Dendritic cell treated with granulocyte-macrophage colony-stimulating factor and Interleukin-4, amounts not matched to agents 40 ng/mL and 50 ng/mL, for 4 days (primary cell): ENCODE measurements at regions not wholly inside any gene's neighbourhood (a gene's known extent, or its start where the extent isn't known, plus 50 kb on each side); places are given as distances from the start of the nearest gene placed in this dataset.
A peak's percentile ranks its signal among the peaks of the same experiment; 100 is the strongest.

Experiments
- H3K27ac Mint-ChIP-seq: one replicate; pipeline ENCODE4 v1.8.0; 2022; ENCODE audit warnings: mild to moderate bottlenecking, mixed read lengths
- H3K27me3 Mint-ChIP-seq: one replicate; pipeline ENCODE4 v1.8.0; 2022; ENCODE audit warnings: mild to moderate bottlenecking, mixed read lengths
- H3K36me3 Mint-ChIP-seq: one replicate; pipeline ENCODE4 v1.8.0; 2022; ENCODE audit warnings: low read depth, mixed read lengths
- H3K4me1 Mint-ChIP-seq: one replicate; pipeline ENCODE4 v1.8.0; 2022; ENCODE audit warnings: low read depth, mixed read lengths
- H3K4me3 Mint-ChIP-seq: one replicate; pipeline ENCODE4 v1.8.0; 2022; ENCODE audit warnings: mild to moderate bottlenecking, moderate library complexity, mixed read lengths
- H3K9me3 Mint-ChIP-seq: one replicate; pipeline ENCODE4 v1.8.0; 2022; ENCODE audit warnings: mixed read lengths
- intact Hi-C: fragments of 100-400 bp; cut with micrococcal nuclease; formaldehyde crosslinking; loops from one replicate; pipeline ENCODE4 v1.15.0; 2022

GRCh38 chr7:130994378-130995115 lies 260.5 kb upstream of the KLF14 start:
- H3K36me3 Mint-ChIP-seq = peaks cover 48% of the 10 kb centered on the region
- peaks cover 46% of the 10 kb centered on the region for H3K4me1 Mint-ChIP-seq
- intact Hi-C loops = no loop called here
- no peak overlapping the region for H3K4me3 Mint-ChIP-seq
- no peaks in the 10 kb centered on the region for H3K9me3 Mint-ChIP-seq
- no peak overlapping the region for H3K27ac Mint-ChIP-seq
- no peaks in the 10 kb centered on the region for H3K27me3 Mint-ChIP-seq

DNA sequence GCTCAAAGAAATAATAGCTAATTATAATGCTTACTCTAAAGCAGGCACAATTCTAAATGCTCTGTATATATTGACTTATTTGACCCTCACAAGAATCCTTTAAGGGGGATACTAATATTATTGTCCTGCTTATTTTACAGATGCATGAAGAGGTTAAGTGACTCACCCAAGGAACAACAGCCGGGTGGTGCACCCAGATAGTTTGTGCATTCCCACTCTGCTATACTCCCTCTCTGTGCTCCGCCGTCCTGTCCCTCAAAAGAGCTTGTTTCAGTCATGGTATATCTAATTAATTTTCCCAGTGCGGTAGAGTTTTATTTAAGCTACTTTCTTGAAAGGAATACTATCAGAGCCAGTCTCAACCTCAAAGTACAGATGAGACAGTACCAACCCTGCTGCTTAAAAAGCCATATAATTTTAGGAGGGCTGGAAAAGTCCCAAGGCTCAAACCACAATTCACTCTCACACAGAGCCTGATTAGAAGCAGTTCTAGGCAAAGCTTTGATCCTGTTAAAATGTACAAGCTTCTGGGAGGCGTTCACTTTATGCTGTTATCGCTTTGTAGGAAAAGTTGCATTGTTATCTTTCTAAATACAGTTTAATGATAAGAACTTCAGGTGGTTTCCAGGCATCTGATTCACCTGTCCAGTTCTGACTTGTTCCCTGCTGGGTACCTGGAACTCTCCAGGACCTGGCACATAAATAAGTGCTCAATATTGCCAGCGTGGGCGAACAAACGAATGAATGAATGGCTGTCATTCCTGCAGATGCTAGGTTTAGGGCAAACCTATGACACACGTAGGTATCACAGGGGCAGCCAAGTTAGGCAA lies 261.5 kb upstream of the KLF14 start:
- H3K4me3 Mint-ChIP-seq = no peak overlapping the region
- H3K36me3 Mint-ChIP-seq = peaks cover 43% of the 10 kb centered on the region
- H3K27me3 Mint-ChIP-seq = no peaks in the 10 kb centered on the region
- no peak overlapping the region for H3K27ac Mint-ChIP-seq
- peaks cover 46% of the 10 kb centered on the region for H3K4me1 Mint-ChIP-seq
- intact Hi-C loops = no loop called here
- H3K9me3 Mint-ChIP-seq = no peaks in the 10 kb centered on the region

DNA sequence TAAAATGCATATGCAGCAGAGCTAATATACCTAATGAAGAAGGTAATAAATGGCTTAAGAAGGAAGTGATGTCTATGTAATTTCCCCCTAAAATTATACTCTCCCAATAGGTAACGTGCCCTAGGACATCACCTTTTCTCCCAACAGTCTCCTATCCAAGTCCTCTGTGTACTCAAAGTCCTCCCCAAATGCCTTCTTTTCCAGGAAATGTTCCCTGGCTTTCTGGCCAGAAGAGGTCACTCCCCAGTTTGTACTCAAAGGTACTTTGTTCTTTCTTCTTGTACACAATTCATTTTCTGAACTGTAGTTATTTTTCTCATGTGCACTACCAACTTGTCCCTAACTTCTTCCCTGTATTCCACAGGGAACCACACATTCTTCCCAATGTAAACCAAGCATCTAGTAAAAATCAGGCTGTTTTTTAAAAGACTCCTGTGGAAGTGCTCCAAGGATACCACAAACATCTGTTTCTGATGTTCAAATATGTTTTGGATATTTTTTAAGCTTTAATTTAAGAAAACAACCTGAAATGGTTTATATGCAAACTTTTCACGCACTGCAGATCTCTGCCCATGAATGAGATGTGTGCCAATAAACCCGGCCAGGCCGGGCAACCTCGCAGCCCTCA lies 262.3 kb upstream of the KLF14 start:
- no peak overlapping the region for H3K27ac Mint-ChIP-seq
- no peaks in the 10 kb centered on the region for H3K9me3 Mint-ChIP-seq
- peaks cover 43% of the 10 kb centered on the region for H3K36me3 Mint-ChIP-seq
- intact Hi-C loops = no loop called here
- no peaks in the 10 kb centered on the region for H3K27me3 Mint-ChIP-seq
- no peak overlapping the region for H3K4me3 Mint-ChIP-seq
- H3K4me1 Mint-ChIP-seq = peaks cover 42% of the 10 kb centered on the region

DNA sequence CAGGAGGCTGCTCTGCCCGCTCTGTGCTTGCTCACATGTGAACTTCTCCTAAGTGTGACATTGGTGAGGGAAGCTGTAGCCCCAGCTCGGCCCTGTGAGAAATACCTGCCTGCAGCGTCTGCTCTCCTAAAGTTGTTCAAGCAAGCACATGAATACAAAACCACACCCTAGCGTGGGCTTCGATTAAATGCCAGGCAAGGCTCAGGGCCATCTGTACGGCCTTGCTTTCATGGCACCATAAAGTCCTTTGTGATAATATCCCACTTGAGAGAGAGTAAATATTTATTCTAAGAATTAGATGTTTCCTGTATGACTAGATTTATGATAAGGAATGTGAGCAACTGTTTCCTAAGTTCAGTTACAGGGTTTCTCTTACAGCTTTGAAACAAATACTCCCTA lies 262.8 kb upstream of the KLF14 start:
- Mint-ChIP-seq H3K9me3 (no peaks in the 10 kb centered on the region), H3K4me1 (peaks cover 42% of the 10 kb centered on the region), H3K4me3 (no peak overlapping the region), H3K27ac (no peak overlapping the region), H3K36me3 (peaks cover 39% of the 10 kb centered on the region), H3K27me3 (no peaks in the 10 kb centered on the region)
- intact Hi-C loops = no loop called here

DNA sequence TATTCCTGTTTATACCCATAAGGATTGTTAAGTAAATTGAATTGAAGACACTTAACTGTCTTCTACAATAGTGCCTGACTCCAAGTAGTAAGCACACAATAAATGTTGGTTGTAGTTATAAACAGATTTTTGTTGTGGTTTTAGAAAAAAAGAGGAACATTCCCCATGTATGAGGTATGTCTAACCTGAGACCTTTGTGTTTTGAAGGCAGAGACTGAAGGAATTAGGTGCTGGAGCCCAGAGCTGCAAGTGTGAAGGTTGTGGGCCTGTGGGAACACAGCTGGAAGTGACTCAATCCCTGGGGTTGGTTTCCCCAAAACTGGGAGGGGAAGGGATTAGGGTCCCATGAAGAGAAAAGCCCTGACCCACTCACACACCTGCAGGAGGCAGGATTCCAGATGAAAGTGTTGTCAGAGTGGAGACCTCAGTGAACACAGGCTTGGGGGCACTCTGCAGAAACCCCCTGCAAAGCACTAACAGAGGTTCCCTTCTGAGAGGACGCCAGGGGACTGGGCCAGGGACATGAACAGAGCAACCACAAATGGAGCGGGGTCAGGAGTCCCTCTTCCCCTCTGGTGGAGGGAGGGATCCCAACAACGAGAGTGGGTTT lies 265.1 kb upstream of the KLF14 start:
- H3K4me3 Mint-ChIP-seq = no peak overlapping the region

GRCh38 chr7:130999926-131000325 lies 265.9 kb upstream of the KLF14 start:
- Mint-ChIP-seq H3K27ac (no peak overlapping the region), H3K27me3 (no peaks in the 10 kb centered on the region), H3K36me3 (peaks cover 19% of the 10 kb centered on the region), H3K9me3 (no peaks in the 10 kb centered on the region), H3K4me1 (peaks cover 52% of the 10 kb centered on the region), H3K4me3 (no peak overlapping the region)
- intact Hi-C loops = no loop called here

More for the DNA sequence above, 265.1 kb upstream of the KLF14 start:
- no peaks in the 10 kb centered on the region for H3K27me3 Mint-ChIP-seq
- intact Hi-C loops = no loop called here
- H3K36me3 Mint-ChIP-seq = peaks cover 25% of the 10 kb centered on the region
- peaks cover 44% of the 10 kb centered on the region for H3K4me1 Mint-ChIP-seq
- peak overlapping the region; percentile 48 for H3K27ac Mint-ChIP-seq
- H3K9me3 Mint-ChIP-seq = no peaks in the 10 kb centered on the region

DNA sequence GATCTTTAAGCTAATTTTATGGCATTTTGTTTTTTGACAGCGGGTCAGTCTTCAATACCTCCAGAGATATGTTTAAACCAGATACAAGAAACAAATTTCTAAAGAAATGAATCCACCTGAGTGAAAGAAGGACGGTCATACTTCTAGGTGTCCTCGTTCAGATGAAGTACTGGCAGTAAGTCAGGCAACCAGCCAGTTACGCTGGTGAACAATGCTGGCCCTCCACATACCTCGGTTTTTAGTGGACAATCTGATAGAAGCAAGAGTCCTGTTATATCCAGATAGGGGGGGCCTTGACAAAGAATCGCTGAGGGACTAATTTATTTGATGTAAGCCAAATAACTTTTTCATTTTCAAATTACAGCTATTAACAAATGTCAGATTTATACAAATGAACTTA lies 266.4 kb upstream of the KLF14 start:
- Mint-ChIP-seq H3K27ac (no peak overlapping the region), H3K27me3 (no peaks in the 10 kb centered on the region), H3K4me3 (no peak overlapping the region), H3K4me1 (peaks cover 53% of the 10 kb centered on the region), H3K36me3 (peaks cover 24% of the 10 kb centered on the region), H3K9me3 (no peaks in the 10 kb centered on the region)
- intact Hi-C loops = no loop called here

DNA sequence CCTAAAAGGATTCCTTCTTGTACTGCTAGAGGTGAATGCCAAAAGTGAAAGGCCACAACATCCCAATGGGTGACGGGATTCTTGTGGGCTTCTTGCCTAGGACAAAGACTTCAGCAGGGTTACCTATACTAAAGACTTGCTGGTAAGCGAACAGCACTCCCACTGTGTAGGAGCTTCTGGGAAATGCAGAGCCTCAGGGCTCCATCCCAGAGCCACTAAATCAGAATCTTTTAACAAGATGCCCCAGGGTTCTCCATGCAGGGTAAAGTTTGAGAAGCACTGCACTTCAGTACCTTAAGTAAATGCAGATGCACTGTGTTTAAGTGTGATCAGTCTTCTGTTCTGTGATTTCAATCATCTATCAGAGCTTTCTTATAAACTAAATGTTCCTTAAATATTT lies 266.9 kb upstream of the KLF14 start:
- intact Hi-C loops = no loop called here
- no peak overlapping the region for H3K27ac Mint-ChIP-seq
- H3K4me3 Mint-ChIP-seq = no peak overlapping the region
- no peaks in the 10 kb centered on the region for H3K9me3 Mint-ChIP-seq
- peaks cover 50% of the 10 kb centered on the region for H3K4me1 Mint-ChIP-seq
- H3K36me3 Mint-ChIP-seq = peaks cover 29% of the 10 kb centered on the region
- no peaks in the 10 kb centered on the region for H3K27me3 Mint-ChIP-seq

GRCh38 chr7:131002600-131002999 lies 268.6 kb upstream of the KLF14 start:
- intact Hi-C loops = no loop called here
- Mint-ChIP-seq H3K9me3 (no peaks in the 10 kb centered on the region), H3K4me1 (peaks cover 44% of the 10 kb centered on the region), H3K4me3 (no peak overlapping the region), H3K27me3 (no peaks in the 10 kb centered on the region), H3K27ac (no peak overlapping the region), H3K36me3 (peaks cover 25% of the 10 kb centered on the region)

DNA sequence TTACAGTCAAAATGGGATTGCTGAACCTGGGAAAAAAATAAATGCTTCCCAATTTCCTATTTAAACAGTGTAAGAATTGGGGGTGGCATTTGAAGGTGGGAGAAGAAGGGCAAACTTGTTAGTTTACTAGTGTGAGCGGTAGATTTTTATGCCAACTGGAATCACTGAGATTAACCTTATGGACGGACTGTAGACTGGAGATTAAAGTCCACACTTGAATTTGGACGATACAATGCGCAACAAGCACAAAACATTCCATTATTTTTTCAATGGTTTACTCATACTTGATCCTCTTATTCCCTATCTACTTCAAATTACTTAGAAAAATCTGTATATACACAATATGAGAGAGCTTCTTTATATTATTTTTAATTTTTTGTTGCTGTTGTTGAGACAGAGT lies 269.6 kb upstream of the KLF14 start:
- H3K9me3 Mint-ChIP-seq = no peaks in the 10 kb centered on the region
- H3K27me3 Mint-ChIP-seq = no peaks in the 10 kb centered on the region
- H3K4me1 Mint-ChIP-seq = peaks cover 39% of the 10 kb centered on the region
- H3K4me3 Mint-ChIP-seq = no peak overlapping the region
- intact Hi-C loops = no loop called here
- no peak overlapping the region for H3K27ac Mint-ChIP-seq
- H3K36me3 Mint-ChIP-seq = peaks cover 23% of the 10 kb centered on the region

- intact Hi-C loops = no loop called here
- H3K4me3 Mint-ChIP-seq = no peak overlapping the region
- H3K27me3 Mint-ChIP-seq = no peaks in the 10 kb centered on the region
- no peak overlapping the region for H3K27ac Mint-ChIP-seq
- H3K9me3 Mint-ChIP-seq = no peaks in the 10 kb centered on the region
- H3K4me1 Mint-ChIP-seq = peaks cover 39% of the 10 kb centered on the region
- H3K36me3 Mint-ChIP-seq = peaks cover 18% of the 10 kb centered on the region
Measured at GRCh38 chr7:131004371-131004770, 270.4 kb upstream of the KLF14 start.

GRCh38 chr7:131007439-131008330 lies 273.7 kb upstream of the KLF14 start:
- H3K27me3 Mint-ChIP-seq = no peaks in the 10 kb centered on the region
- H3K27ac Mint-ChIP-seq = peak overlapping the region; percentile 69
- no peaks in the 10 kb centered on the region for H3K9me3 Mint-ChIP-seq
- peak overlapping the region; percentile 10 for H3K4me3 Mint-ChIP-seq
- H3K4me1 Mint-ChIP-seq = peaks cover 63% of the 10 kb centered on the region
- intact Hi-C loops = loop anchor here (5.0 kb wide), 1 partner anchor 45 kb away; no protein-coding TSS in a partner anchor
- peaks cover 18% of the 10 kb centered on the region for H3K36me3 Mint-ChIP-seq
